Ishikawa (cell line): ENCODE measurements at regions not wholly inside any gene's neighbourhood (a gene's known extent, or its start where the extent isn't known, plus 50 kb on each side); places are given as distances from the start of the nearest gene placed in this dataset.

Source experiments
- CEBPB ChIP-seq: IDR thresholded peaks from 2 replicates; pipeline ENCODE4 v1.6.1; 2012
- CREB1 ChIP-seq: IDR thresholded peaks from 2 replicates; pipeline ENCODE4 v1.6.1; 2012; ENCODE audit warnings: low read depth
- EGR1 ChIP-seq: IDR thresholded peaks from 2 replicates; pipeline ENCODE4 v1.6.1; 2012
- EP300 ChIP-seq: IDR thresholded peaks from 2 replicates; pipeline ENCODE4 v1.6.1; 2012; ENCODE audit warnings: borderline replicate concordance
- FOXM1 ChIP-seq: IDR thresholded peaks from 2 replicates; pipeline ENCODE4 v1.6.1; 2012; ENCODE audit warnings: low read depth, borderline replicate concordance
- MAX ChIP-seq: IDR thresholded peaks from 2 replicates; pipeline ENCODE4 v1.6.1; 2012
- NFIC ChIP-seq: IDR thresholded peaks from 2 replicates; pipeline ENCODE4 v1.6.1; 2012
- RAD21 ChIP-seq: IDR thresholded peaks from 2 replicates; pipeline ENCODE4 v1.6.1; 2012; ENCODE audit warnings: low read depth
- TAF1 ChIP-seq: IDR thresholded peaks from 2 replicates; pipeline ENCODE4 v1.6.1; 2012; ENCODE audit warnings: low read depth, mild to moderate bottlenecking
- TCF12 ChIP-seq: IDR thresholded peaks from 2 replicates; pipeline ENCODE4 v1.6.1; 2012; ENCODE audit warnings: low read depth
- TEAD4 ChIP-seq: IDR thresholded peaks from 2 replicates; pipeline ENCODE4 v1.6.1; 2012
- USF1 ChIP-seq: IDR thresholded peaks from 2 replicates; pipeline ENCODE4 v1.6.1; 2012
- YY1 ChIP-seq: IDR thresholded peaks from 2 replicates; pipeline ENCODE4 v1.6.1; 2012; ENCODE audit warnings: low read depth
- ZBTB7A ChIP-seq: IDR thresholded peaks from 2 replicates; pipeline ENCODE4 v1.6.1; 2012; ENCODE audit warnings: low read depth
- TF ChIP-seq, protein P1 (sequence below): IDR thresholded peaks from 2 replicates; pipeline ENCODE4 v1.6.1; 2012; ENCODE audit warnings: low read depth, mild to moderate bottlenecking

GRCh38 chr4:27846951-27847350 is 986.3 kb downstream of the STIM2 start:
- no peak for TF ChIP-seq TCF12
- TF ChIP-seq RAD21: no peak
- no peak for TF ChIP-seq TEAD4
- no peak for TF ChIP-seq EP300
- no peak for TF ChIP-seq ZBTB7A

DNA sequence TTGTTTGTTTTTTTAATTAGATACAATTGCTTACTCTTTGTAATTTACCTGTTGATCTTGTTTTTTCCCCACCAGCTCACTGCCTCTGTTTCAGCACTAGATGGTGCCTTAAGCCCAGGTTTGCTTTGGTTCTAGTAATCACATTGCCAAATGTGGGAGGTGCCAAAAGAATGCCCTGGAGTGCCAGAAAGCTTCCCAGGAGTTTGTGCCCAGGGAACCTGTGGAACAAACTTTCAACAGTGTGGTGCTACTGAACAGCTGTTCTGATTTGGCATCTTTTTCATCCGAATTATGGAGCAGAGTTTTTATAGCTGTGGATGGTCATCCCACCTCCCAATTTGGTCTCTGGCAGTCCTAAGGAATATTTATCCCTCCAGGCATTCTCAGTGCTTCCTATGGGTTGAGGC is 1000.7 kb downstream of the STIM2 start:
- TF ChIP-seq YY1: no peak
- peak; percentile 87 for TF ChIP-seq RAD21
- no peak for TF ChIP-seq CREB1
- no peak for TF ChIP-seq EGR1
- peak; percentile 39; the same call in 1 of the 2 replicates for TF ChIP-seq NFIC
- TF ChIP-seq CEBPB: no peak
- TF ChIP-seq, protein P1, sequence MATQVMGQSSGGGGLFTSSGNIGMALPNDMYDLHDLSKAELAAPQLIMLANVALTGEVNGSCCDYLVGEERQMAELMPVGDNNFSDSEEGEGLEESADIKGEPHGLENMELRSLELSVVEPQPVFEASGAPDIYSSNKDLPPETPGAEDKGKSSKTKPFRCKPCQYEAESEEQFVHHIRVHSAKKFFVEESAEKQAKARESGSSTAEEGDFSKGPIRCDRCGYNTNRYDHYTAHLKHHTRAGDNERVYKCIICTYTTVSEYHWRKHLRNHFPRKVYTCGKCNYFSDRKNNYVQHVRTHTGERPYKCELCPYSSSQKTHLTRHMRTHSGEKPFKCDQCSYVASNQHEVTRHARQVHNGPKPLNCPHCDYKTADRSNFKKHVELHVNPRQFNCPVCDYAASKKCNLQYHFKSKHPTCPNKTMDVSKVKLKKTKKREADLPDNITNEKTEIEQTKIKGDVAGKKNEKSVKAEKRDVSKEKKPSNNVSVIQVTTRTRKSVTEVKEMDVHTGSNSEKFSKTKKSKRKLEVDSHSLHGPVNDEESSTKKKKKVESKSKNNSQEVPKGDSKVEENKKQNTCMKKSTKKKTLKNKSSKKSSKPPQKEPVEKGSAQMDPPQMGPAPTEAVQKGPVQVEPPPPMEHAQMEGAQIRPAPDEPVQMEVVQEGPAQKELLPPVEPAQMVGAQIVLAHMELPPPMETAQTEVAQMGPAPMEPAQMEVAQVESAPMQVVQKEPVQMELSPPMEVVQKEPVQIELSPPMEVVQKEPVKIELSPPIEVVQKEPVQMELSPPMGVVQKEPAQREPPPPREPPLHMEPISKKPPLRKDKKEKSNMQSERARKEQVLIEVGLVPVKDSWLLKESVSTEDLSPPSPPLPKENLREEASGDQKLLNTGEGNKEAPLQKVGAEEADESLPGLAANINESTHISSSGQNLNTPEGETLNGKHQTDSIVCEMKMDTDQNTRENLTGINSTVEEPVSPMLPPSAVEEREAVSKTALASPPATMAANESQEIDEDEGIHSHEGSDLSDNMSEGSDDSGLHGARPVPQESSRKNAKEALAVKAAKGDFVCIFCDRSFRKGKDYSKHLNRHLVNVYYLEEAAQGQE: no peak

GRCh38 chr4:27861802-27862201 is 1001.2 kb downstream of the STIM2 start:
- TF ChIP-seq EGR1: no peak
- no peak for TF ChIP-seq YY1
- no peak for TF ChIP-seq MAX
- no peak for TF ChIP-seq RAD21
- TF ChIP-seq, protein P1: no peak
- TF ChIP-seq USF1: no peak
- no peak for TF ChIP-seq FOXM1
- TF ChIP-seq TCF12: no peak
- no peak for TF ChIP-seq CEBPB
- TF ChIP-seq EP300: no peak
- TF ChIP-seq ZBTB7A: no peak
- TF ChIP-seq CREB1: no peak
- TF ChIP-seq NFIC: no peak
- TF ChIP-seq TEAD4: no peak
- no peak for TF ChIP-seq TAF1

DNA sequence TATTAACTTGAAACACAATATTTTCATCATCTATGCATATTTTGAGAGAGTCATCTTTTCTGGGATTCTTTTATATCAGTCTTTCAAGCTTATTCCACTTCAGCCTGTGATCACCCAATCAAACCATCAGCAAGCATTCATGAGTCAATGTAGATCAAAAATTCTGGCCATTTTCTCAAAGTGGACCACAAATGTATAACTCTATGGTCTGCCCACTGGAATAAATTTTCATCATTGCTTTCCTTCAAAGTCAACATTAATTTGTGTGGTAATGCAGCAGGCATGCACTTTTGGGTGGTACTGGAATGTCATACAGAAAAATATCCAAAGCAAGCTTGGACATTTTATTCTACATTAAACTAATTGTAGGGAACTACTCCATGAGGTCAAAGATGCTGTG is 1013.0 kb downstream of the STIM2 start:
- no peak for TF ChIP-seq FOXM1
- no peak for TF ChIP-seq TAF1
- no peak for TF ChIP-seq TEAD4
- no peak for TF ChIP-seq CREB1
- no peak for TF ChIP-seq RAD21
- TF ChIP-seq NFIC: no peak
- TF ChIP-seq CEBPB: no peak
- no peak for TF ChIP-seq USF1
- TF ChIP-seq, protein P1: no peak
- no peak for TF ChIP-seq MAX
- no peak for TF ChIP-seq YY1
- no peak for TF ChIP-seq ZBTB7A

GRCh38 chr4:27881705-27882104 is 1021.1 kb downstream of the STIM2 start:
- TF ChIP-seq ZBTB7A (no peak), TCF12 (no peak), CREB1 (no peak), NFIC (no peak), TAF1 (no peak), USF1 (no peak)
